ENCODE measurements at regions not wholly inside any gene's neighbourhood (a gene's known extent, or its start where the extent isn't known, plus 50 kb on each side); places are given as distances from the start of the nearest gene placed in this dataset.

- TF ChIP-seq, protein P1, sequence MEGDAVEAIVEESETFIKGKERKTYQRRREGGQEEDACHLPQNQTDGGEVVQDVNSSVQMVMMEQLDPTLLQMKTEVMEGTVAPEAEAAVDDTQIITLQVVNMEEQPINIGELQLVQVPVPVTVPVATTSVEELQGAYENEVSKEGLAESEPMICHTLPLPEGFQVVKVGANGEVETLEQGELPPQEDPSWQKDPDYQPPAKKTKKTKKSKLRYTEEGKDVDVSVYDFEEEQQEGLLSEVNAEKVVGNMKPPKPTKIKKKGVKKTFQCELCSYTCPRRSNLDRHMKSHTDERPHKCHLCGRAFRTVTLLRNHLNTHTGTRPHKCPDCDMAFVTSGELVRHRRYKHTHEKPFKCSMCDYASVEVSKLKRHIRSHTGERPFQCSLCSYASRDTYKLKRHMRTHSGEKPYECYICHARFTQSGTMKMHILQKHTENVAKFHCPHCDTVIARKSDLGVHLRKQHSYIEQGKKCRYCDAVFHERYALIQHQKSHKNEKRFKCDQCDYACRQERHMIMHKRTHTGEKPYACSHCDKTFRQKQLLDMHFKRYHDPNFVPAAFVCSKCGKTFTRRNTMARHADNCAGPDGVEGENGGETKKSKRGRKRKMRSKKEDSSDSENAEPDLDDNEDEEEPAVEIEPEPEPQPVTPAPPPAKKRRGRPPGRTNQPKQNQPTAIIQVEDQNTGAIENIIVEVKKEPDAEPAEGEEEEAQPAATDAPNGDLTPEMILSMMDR (conservative IDR thresholded peaks at IDR 0.05; ENCODE audit: low read depth, low read length), result no peak
- no peak for TF ChIP-seq EZH2 (IDR thresholded peaks at IDR 0.05; ENCODE audit: borderline replicate concordance, low read depth, low read length, poor library complexity, severe bottlenecking)
Observed at GRCh38 chr5:98489021-98489420, 284.4 kb upstream of the RGMB start.
